DOHH2 (cell line): ENCODE measurements at regions not wholly inside any gene's neighbourhood (a gene's known extent, or its start where the extent isn't known, plus 50 kb on each side); places are given as distances from the start of the nearest gene placed in this dataset.

Experiments used
- H3F3A ChIP-seq: fragments of 200-600 bp; sonication (generic), shearing (Covaris generic); 2 replicates; pipeline ENCODE4 v1.6.0; 2016; ENCODE audit warnings: antibody characterized with exemption, mild to moderate bottlenecking; ENCODE audit not compliant: control insufficient read depth, insufficient read depth
- H3K27ac ChIP-seq: fragments of 200-600 bp; sonication (generic); 2 replicates; pipeline ENCODE4 v1.5.1; 2014; ENCODE audit warnings: low read depth, mild to moderate bottlenecking, low read length, moderate library complexity
- H3K27me3 ChIP-seq: fragments of 200-600 bp; sonication (generic); 2 replicates; pipeline ENCODE4 v1.6.1; 2014; ENCODE audit warnings: mild to moderate bottlenecking, low read length, mixed read lengths; ENCODE audit not compliant: control insufficient read depth
- H3K36me3 ChIP-seq: fragments of 200-600 bp; sonication (generic); 2 replicates; pipeline ENCODE4 v1.6.1; 2014; ENCODE audit warnings: mild to moderate bottlenecking, low read length, moderate library complexity, mixed read lengths; ENCODE audit not compliant: control insufficient read depth
- H3K4me1 ChIP-seq: fragments of 200-600 bp; sonication (generic); 2 replicates; pipeline ENCODE4 v1.6.1; 2014; ENCODE audit warnings: mild to moderate bottlenecking, low read length, mixed read lengths; ENCODE audit not compliant: control insufficient read depth
- H3K4me2 ChIP-seq: fragments of 200-600 bp; sonication (generic); 2 replicates; pipeline ENCODE4 v1.6.0; 2014; ENCODE audit warnings: mild to moderate bottlenecking, low read length, moderate library complexity
- H3K4me3 ChIP-seq: fragments of 200-600 bp; sonication (generic); 2 replicates; pipeline ENCODE4 v1.5.1; 2014; ENCODE audit warnings: mild to moderate bottlenecking, low read length, mixed read lengths
- H3K79me2 ChIP-seq: fragments of 200-600 bp; sonication (generic); 2 replicates; pipeline ENCODE4 v1.6.1; 2014; ENCODE audit warnings: mild to moderate bottlenecking, low read length, mixed read lengths; ENCODE audit not compliant: control insufficient read depth
- H3K9me2 ChIP-seq: fragments of 200-600 bp; sonication (generic); replicated peaks from 2 replicates; pipeline ENCODE4 v1.6.1; 2014; ENCODE audit warnings: mild to moderate bottlenecking, low read length, mixed read lengths; ENCODE audit not compliant: control insufficient read depth
- H3K9me3 ChIP-seq: fragments of 200-600 bp; sonication (generic); 2 replicates; pipeline ENCODE4 v1.6.1; 2014; ENCODE audit warnings: antibody characterized with exemption, low read length, mixed read lengths; ENCODE audit not compliant: control insufficient read depth, insufficient read depth
- H4K20me1 ChIP-seq: fragments of 200-600 bp; sonication (generic); 2 replicates; pipeline ENCODE4 v1.6.0; 2014; ENCODE audit warnings: low read depth, mild to moderate bottlenecking, antibody characterized with exemption, low read length, moderate library complexity; ENCODE audit not compliant: control insufficient read depth, insufficient read depth
- CTCF ChIP-seq: fragments of 200-600 bp; sonication (generic); IDR thresholded peaks from one replicate; pipeline ENCODE4 v1.5.1; 2014; ENCODE audit warnings: antibody characterized with exemption, mild to moderate bottlenecking, low read depth, low read length; ENCODE audit not compliant: poor library complexity, severe bottlenecking
- EZH2phosphoT487 ChIP-seq: fragments of 200-600 bp; sonication (generic); IDR thresholded peaks from 2 replicates; pipeline ENCODE4 v1.6.1; 2017; ENCODE audit warnings: borderline replicate concordance, mild to moderate bottlenecking, antibody characterized with exemption, low read length, moderate library complexity, mixed read lengths

- Histone ChIP-seq H3K9me2 (no peaks in the 10 kb centered on the region), H3K36me3 (no peaks in the 10 kb centered on the region), H3K27ac (no peak overlapping the region), H3F3A (no peaks in the 10 kb centered on the region), H3K79me2 (no peaks in the 10 kb centered on the region), H4K20me1 (no peaks in the 10 kb centered on the region), H3K4me1 (no peaks in the 10 kb centered on the region), H3K27me3 (no peaks in the 10 kb centered on the region), H3K9me3 (no peaks in the 10 kb centered on the region; the same call in 1 of the 2 replicates), H3K4me3 (no peak overlapping the region), H3K4me2 (no peak overlapping the region)
- TF ChIP-seq CTCF (no peak), EZH2phosphoT487 (no peak)
These were observed 379.1 kb downstream of the TCERG1L start for GRCh38 chr10:130932326-130933007.

- Histone ChIP-seq H3K79me2 (no peaks in the 10 kb centered on the region), H3K4me3 (no peak overlapping the region), H3K4me1 (no peaks in the 10 kb centered on the region), H3K27me3 (no peaks in the 10 kb centered on the region), H3K9me3 (no peaks in the 10 kb centered on the region; the same call in 1 of the 2 replicates), H3K27ac (no peak overlapping the region), H3K4me2 (no peak overlapping the region), H3K9me2 (no peaks in the 10 kb centered on the region), H4K20me1 (no peaks in the 10 kb centered on the region), H3K36me3 (no peaks in the 10 kb centered on the region), H3F3A (no peaks in the 10 kb centered on the region)
- no peak for TF ChIP-seq EZH2phosphoT487
- no peak for TF ChIP-seq CTCF
These were observed 378.5 kb downstream of the TCERG1L start for GRCh38 chr10:130933008-130933390.

GRCh38 chr10:130934293-130935127 lies 377.0 kb downstream of the TCERG1L start:
- H3F3A ChIP-seq = no peaks in the 10 kb centered on the region
- no peaks in the 10 kb centered on the region for H3K79me2 ChIP-seq
- H4K20me1 ChIP-seq = no peaks in the 10 kb centered on the region
- no peak for TF ChIP-seq EZH2phosphoT487
- no peak for TF ChIP-seq CTCF
- H3K9me2 ChIP-seq = no peaks in the 10 kb centered on the region
- no peaks in the 10 kb centered on the region; the same call in 1 of the 2 replicates for H3K9me3 ChIP-seq
- H3K4me3 ChIP-seq = no peak overlapping the region
- no peak overlapping the region for H3K27ac ChIP-seq
- H3K4me1 ChIP-seq = no peaks in the 10 kb centered on the region
- no peak overlapping the region for H3K4me2 ChIP-seq
- H3K27me3 ChIP-seq = no peaks in the 10 kb centered on the region
- H3K36me3 ChIP-seq = no peaks in the 10 kb centered on the region
